AG09309 (cell line): ENCODE measurements at regions not wholly inside any gene's neighbourhood (a gene's known extent, or its start where the extent isn't known, plus 50 kb on each side); places are given as distances from the start of the nearest gene placed in this dataset.

Experiments
- DNase-seq: peaks from one replicate; pipeline ENCODE4 v3.0.0-alpha.2; 2010; ENCODE audit warnings: low read depth
- H3K4me3 ChIP-seq: 2 replicates; pipeline ENCODE4 v1.5.1; 2011; ENCODE audit warnings: mild to moderate bottlenecking, low read depth, low read length, moderate library complexity; ENCODE audit not compliant: control insufficient read depth
- TF ChIP-seq, protein P1 (sequence below): IDR thresholded peaks from 2 replicates; pipeline ENCODE4 v1.5.1; 2011; ENCODE audit warnings: mild to moderate bottlenecking, low read depth, low read length, inconsistent platforms; ENCODE audit not compliant: insufficient read depth, control insufficient read depth; ENCODE audit errors: missing control alignments

DNA sequence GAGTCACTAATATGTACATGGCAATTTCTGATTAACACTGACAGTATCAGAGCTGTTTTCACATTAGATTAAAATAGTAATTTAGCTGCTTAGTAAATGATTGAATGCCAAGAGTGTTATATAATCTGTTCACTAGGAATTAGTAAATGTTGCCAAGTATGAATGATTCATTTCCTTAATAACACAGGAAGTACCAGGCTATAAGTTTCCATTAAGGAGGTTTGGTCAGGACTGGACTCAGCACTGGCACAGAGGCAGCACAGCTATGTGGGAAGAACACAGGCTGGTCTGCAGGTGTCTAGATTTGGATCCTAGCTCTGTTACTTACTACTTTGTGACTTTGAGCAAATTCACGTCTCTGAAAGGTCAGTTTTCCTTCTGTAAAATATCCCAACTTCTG, 97.2 kb downstream of the TDRD15 start:
- TF ChIP-seq, protein P1, sequence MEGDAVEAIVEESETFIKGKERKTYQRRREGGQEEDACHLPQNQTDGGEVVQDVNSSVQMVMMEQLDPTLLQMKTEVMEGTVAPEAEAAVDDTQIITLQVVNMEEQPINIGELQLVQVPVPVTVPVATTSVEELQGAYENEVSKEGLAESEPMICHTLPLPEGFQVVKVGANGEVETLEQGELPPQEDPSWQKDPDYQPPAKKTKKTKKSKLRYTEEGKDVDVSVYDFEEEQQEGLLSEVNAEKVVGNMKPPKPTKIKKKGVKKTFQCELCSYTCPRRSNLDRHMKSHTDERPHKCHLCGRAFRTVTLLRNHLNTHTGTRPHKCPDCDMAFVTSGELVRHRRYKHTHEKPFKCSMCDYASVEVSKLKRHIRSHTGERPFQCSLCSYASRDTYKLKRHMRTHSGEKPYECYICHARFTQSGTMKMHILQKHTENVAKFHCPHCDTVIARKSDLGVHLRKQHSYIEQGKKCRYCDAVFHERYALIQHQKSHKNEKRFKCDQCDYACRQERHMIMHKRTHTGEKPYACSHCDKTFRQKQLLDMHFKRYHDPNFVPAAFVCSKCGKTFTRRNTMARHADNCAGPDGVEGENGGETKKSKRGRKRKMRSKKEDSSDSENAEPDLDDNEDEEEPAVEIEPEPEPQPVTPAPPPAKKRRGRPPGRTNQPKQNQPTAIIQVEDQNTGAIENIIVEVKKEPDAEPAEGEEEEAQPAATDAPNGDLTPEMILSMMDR, result no peak
- DNase-seq, result no peak
- H3K4me3 ChIP-seq, result no peak overlapping the region

DNA sequence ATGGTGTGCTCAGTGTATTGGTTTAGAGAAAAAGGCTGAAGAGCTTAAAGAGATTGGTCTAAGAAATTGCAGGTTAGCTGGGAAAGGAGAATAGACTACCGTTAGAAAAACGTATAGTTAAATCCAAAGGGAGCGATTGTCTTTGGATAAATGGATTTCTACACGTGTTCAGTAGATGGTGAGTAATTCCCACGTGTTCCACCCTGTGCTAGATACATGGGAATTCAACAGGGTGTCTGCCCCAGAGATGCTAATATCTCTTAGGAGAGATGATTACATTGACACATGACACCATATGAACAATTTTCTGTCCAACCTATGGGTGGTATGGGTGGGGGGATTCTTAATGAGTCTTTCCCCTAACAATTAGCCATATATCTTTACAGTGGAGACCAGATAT, 99.8 kb downstream of the TDRD15 start:
- TF ChIP-seq, protein P1, result no peak
- DNase-seq, result no peak
- H3K4me3 ChIP-seq, result no peak overlapping the region

DNA sequence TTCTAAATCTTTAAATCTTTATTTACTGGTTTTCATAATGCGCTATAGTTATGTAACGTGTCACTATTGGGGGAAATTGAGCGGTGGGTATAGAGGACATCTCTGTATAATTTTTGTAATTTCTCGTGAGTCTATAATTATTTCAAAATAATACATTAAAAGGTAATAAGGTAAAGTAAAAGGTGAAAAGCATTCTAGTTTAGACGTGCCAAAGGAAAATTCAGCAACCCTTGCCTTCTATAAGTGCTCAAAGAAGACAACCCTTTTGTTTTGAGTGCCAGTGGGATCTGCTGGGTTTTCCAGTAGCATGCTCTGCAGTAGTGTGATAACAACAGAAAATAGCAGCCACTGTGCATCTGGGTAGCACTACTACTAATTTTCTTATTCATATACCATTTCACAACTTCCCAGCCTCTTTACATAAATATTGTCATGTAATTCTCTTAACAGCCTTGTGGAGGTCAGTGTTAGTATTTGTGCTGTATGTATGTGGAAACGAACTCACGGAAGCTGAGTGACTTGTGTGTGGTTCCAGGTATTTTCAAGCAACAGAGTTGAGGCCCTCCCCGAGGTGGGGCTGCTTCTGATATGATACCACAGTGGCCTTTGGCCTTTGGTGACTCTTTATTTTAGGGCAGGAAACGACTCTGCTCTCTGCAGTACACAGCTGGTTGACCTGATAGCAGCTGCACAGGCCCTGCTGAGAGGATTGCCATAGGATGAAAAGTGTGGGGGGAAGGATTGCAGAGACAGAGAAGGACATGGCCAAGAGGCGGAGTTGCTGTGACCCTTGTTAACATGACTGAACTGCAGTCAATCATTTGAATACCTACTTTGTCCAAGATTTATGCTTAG, 104.5 kb downstream of the TDRD15 start:
- TF ChIP-seq, protein P1, result no peak
- no peak for DNase-seq
- H3K4me3 ChIP-seq, result no peak overlapping the region

DNA sequence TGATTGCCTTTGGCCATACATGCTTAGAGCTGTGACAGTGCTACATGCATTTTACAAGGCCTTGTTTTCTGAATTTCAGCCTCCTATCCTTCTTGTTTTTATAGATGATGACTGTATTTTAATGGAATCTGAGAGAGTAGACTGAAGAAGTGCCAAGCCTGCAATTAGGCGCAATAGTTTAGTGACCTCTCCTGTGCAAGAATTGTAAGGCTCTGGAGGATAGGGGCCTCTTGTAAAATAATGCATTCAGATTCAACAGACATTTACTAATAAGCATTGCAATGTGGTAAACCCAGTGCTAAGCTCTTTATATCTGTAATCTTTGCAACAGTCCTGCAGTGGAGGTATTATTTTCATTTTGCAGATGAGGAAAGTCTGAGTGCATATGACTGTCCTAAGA, 105.5 kb downstream of the TDRD15 start:
- H3K4me3 ChIP-seq, result no peak overlapping the region
- DNase-seq, result no peak
- TF ChIP-seq, protein P1, result no peak

DNA sequence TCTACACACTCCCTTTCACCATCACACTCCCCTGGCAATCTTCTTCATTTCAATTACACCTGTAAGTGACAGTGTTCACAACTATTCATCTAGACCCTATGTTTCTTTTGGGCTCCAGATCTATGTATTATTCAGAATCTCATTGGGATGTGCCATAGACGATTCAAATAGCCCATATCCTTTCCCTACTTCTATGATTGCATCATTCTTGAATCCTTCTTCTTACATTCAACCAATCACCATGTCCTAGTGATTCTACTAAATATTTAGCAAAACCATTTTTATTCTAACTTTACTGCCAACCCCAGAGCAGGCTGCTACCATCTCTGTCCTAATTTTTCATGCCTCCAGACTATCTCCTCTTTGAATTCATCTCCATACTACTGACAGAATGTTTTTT, 106.4 kb downstream of the TDRD15 start:
- no peak overlapping the region for H3K4me3 ChIP-seq
- no peak for DNase-seq
- TF ChIP-seq, protein P1, result no peak

DNA sequence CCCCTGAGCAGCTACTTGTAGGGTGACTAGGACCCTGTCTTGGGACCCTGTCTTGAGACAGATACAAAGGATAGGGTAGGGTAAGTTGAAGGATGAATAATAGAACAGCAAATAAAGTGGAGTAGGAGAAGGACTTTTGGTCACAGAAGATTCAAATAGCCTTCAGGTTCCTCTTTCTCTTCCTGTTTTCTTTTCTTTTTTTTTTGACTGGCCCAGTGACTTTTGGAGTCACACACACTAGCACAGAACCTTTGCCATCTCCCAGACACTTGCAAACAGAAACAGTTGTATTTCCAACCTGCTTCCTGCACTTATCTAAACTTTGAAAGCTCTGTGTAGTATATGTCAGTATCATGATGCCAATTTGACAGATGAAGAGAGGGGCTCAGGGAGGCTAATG, 108.2 kb downstream of the TDRD15 start:
- no peak overlapping the region for H3K4me3 ChIP-seq
- DNase-seq, result no peak
- TF ChIP-seq, protein P1, result no peak
